ENCODE measurements at regions not wholly inside any gene's neighbourhood (a gene's known extent, or its start where the extent isn't known, plus 50 kb on each side); places are given as distances from the start of the nearest gene placed in this dataset.

DNA sequence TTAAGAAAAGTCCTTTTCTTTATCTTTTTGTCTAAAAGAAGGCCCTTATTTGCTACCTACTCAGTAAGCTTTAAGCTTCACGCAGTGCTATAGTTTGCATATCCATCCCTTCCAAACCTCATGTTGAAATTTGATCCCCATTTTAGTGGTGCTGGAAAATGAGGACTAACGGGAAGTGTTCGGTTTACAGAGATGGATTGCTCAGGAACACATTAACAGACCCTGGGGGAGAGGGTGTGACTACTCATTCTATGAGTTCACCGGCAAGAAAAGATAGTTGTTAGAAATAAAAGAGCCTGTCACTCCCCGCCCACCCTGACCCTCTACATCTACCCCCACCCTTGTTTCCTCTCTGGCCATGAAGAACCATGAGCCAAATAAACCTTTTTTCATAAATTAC is 546.2 kb downstream of the MEI4 start (continued):
- TF ChIP-seq GATAD2A (CRISPR knock-in tag; IDR thresholded peaks at IDR 0.05): no peak

DNA sequence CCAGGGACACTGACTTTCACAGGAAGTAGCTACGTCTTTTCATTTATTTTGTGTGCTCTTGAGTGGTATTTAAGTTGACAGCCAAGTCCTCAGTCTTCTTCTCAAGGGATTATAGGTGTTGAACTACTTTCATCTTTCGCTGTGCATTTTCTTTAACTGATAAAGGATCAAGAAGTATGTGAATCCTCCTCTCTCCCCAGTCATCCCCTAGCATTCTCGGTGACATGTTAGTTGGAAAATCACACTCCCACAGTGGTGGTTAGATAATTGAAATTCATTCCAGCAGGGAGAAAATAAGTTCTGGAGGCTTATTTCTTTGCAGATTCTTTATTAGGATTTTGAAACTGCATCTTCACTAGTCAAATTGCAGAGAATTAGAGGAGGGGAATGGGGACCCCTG is 569.4 kb downstream of the MEI4 start:
- no peaks in the 10 kb centered on the region for H3K79me2 ChIP-seq (ENCODE audit: insufficient read depth, low read length)
- no peaks in the 10 kb centered on the region for H3K9me3 ChIP-seq (ENCODE audit: low read length)
- no peak for FAIRE-seq
- H4K20me1 ChIP-seq (ENCODE audit: insufficient read depth, low read length): no peaks in the 10 kb centered on the region
- ChIA-PET POLR2A (no interaction called here), CTCF (ENCODE audit: low intra/inter-chr PET ratio, low total read pairs) (no interaction called here)
- WGBS (ENCODE audit: low lambda C conversion rate): 1% methylated on average over 3 of the region's 3 CpGs
- intact Hi-C loops (cut with micrococcal nuclease; ENCODE audit: unreplicated experiment): no loop called here
- ATAC-seq: no peak
- H2AFZ ChIP-seq (ENCODE audit: low read length): no peak overlapping the region
- H3K4me2 ChIP-seq (ENCODE audit: low read depth, low read length): no peak overlapping the region
- no peak overlapping the region for H3K27ac ChIP-seq (ENCODE audit: extremely low read length, insufficient read depth, low read length)
- in situ Hi-C loops (cut with HindIII; ENCODE audit: extremely low pct_ligation_motif_present, low pct_unique_long_range_greater_than_20kb): no loop called here
- TF ChIP-seq, protein P1, sequence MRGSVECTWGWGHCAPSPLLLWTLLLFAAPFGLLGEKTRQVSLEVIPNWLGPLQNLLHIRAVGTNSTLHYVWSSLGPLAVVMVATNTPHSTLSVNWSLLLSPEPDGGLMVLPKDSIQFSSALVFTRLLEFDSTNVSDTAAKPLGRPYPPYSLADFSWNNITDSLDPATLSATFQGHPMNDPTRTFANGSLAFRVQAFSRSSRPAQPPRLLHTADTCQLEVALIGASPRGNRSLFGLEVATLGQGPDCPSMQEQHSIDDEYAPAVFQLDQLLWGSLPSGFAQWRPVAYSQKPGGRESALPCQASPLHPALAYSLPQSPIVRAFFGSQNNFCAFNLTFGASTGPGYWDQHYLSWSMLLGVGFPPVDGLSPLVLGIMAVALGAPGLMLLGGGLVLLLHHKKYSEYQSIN (CRISPR knock-in tag; IDR thresholded peaks at IDR 0.05; ENCODE audit: borderline replicate concordance): no peak
- no TSS peak for BruUV-seq (replicated peaks)
- H3K4me3 ChIP-seq (replicated peaks in 1 of 3; ENCODE audit: insufficient read depth in 1 of 3, low read depth in 2 of 3, low read length in 3 of 3): no peak overlapping the region
- H3K4me1 ChIP-seq (ENCODE audit: insufficient read depth, low read length): no peaks in the 10 kb centered on the region
- DNase-seq (ENCODE audit: low spot score): no peak
- no peaks in the 10 kb centered on the region for H3K27me3 ChIP-seq (ENCODE audit: control insufficient read depth in 1 of 2, insufficient read depth in 2 of 2, low read length in 2 of 2)
- no peaks in the 10 kb centered on the region for H3K36me3 ChIP-seq (replicated peaks in 1 of 2; ENCODE audit: control insufficient read depth in 1 of 2, insufficient read depth in 2 of 2, low read length in 2 of 2)
- H3K9ac ChIP-seq (ENCODE audit: insufficient read depth, low read depth, low read length): no peak overlapping the region

DNA sequence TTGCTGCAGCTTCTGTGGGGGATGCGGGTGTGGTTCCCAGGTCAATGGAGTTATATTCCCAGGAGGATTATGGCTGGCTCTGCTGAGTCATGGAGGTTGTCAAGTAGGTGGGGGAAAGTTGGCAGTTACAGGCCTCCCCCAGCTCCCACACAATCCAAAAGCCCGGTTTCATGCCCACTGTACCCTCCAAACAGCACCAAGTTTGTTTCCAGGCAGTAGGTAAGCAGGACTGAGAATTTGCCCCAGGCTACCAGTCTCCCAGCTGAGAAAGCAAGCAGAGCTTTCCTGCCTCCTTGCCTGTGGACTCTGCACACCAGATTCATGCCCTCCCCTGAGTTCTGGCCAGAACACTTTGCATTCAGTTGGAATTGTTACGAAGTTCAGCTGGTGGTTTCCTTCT is 578.2 kb downstream of the MEI4 start:
- Histone ChIP-seq H2AFZ (ENCODE audit: low read length) (no peak overlapping the region), H3K4me1 (ENCODE audit: insufficient read depth, low read length) (no peaks in the 10 kb centered on the region), H3K27me3 (ENCODE audit: control insufficient read depth in 1 of 2, insufficient read depth in 2 of 2, low read length in 2 of 2) (no peaks in the 10 kb centered on the region; a peak in 1 of 5 replicates), H3K27ac (ENCODE audit: extremely low read length, insufficient read depth, low read length) (no peak overlapping the region), H3K4me3 (replicated peaks in 1 of 3; ENCODE audit: insufficient read depth in 1 of 3, low read depth in 2 of 3, low read length in 3 of 3) (no peak overlapping the region), H3K79me2 (ENCODE audit: insufficient read depth, low read length) (no peaks in the 10 kb centered on the region), H3K4me2 (ENCODE audit: low read depth, low read length) (no peak overlapping the region), H4K20me1 (ENCODE audit: insufficient read depth, low read length) (no peaks in the 10 kb centered on the region), H3K9ac (ENCODE audit: insufficient read depth, low read depth, low read length) (no peak overlapping the region), H3K36me3 (replicated peaks in 1 of 2; ENCODE audit: control insufficient read depth in 1 of 2, insufficient read depth in 2 of 2, low read length in 2 of 2) (no peaks in the 10 kb centered on the region), H3K9me3 (ENCODE audit: low read length) (peaks cover 24% of the 10 kb centered on the region)
- in situ Hi-C loops (cut with HindIII; ENCODE audit: extremely low pct_ligation_motif_present, low pct_unique_long_range_greater_than_20kb) (no loop called here), intact Hi-C loops (cut with micrococcal nuclease; ENCODE audit: unreplicated experiment) (no loop called here)
- ATAC-seq (no peak), DNase-seq (ENCODE audit: low spot score) (no peak), FAIRE-seq (no peak)
- CTCF ChIA-PET (ENCODE audit: low intra/inter-chr PET ratio, low total read pairs): no interaction called here
- 0% methylated on average over 2 of the region's 3 CpGs for WGBS (ENCODE audit: low lambda C conversion rate)
- no TSS peak for BruUV-seq (replicated peaks)
- POLR2A ChIA-PET: no interaction called here
- TF ChIP-seq ZNF225 (CRISPR knock-in tag; IDR thresholded peaks at IDR 0.05) (no peak), HNRNPL (IDR thresholded peaks at IDR 0.05; ENCODE audit: low read depth, low read length) (no peak), PHB2 (IDR thresholded peaks at IDR 0.05; ENCODE audit: partially characterized antibody) (no peak), ATM (IDR thresholded peaks at IDR 0.05; ENCODE audit: borderline replicate concordance) (no peak), ZNF589 (CRISPR knock-in tag; conservative IDR thresholded peaks at IDR 0.05) (no peak), MEIS2 (CRISPR knock-in tag; IDR thresholded peaks at IDR 0.05) (no peak), HDAC6 (IDR thresholded peaks at IDR 0.05; ENCODE audit: low read depth, low read length) (no peak), ZNF841 (CRISPR knock-in tag; IDR thresholded peaks at IDR 0.05; ENCODE audit: borderline replicate concordance) (no peak)
- TF ChIP-seq, protein P2, sequence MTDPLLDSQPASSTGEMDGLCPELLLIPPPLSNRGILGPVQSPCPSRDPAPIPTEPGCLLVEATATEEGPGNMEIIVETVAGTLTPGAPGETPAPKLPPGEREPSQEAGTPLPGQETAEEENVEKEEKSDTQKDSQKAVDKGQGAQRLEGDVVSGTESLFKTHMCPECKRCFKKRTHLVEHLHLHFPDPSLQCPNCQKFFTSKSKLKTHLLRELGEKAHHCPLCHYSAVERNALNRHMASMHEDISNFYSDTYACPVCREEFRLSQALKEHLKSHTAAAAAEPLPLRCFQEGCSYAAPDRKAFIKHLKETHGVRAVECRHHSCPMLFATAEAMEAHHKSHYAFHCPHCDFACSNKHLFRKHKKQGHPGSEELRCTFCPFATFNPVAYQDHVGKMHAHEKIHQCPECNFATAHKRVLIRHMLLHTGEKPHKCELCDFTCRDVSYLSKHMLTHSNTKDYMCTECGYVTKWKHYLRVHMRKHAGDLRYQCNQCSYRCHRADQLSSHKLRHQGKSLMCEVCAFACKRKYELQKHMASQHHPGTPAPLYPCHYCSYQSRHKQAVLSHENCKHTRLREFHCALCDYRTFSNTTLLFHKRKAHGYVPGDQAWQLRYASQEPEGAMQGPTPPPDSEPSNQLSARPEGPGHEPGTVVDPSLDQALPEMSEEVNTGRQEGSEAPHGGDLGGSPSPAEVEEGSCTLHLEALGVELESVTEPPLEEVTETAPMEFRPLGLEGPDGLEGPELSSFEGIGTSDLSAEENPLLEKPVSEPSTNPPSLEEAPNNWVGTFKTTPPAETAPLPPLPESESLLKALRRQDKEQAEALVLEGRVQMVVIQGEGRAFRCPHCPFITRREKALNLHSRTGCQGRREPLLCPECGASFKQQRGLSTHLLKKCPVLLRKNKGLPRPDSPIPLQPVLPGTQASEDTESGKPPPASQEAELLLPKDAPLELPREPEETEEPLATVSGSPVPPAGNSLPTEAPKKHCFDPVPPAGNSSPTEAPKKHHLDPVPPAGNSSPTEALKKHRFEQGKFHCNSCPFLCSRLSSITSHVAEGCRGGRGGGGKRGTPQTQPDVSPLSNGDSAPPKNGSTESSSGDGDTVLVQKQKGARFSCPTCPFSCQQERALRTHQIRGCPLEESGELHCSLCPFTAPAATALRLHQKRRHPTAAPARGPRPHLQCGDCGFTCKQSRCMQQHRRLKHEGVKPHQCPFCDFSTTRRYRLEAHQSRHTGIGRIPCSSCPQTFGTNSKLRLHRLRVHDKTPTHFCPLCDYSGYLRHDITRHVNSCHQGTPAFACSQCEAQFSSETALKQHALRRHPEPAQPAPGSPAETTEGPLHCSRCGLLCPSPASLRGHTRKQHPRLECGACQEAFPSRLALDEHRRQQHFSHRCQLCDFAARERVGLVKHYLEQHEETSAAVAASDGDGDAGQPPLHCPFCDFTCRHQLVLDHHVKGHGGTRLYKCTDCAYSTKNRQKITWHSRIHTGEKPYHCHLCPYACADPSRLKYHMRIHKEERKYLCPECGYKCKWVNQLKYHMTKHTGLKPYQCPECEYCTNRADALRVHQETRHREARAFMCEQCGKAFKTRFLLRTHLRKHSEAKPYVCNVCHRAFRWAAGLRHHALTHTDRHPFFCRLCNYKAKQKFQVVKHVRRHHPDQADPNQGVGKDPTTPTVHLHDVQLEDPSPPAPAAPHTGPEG (CRISPR knock-in tag; IDR thresholded peaks at IDR 0.05): no peak
